GM23338 (cell line): ENCODE measurements at regions not wholly inside any gene's neighbourhood (a gene's known extent, or its start where the extent isn't known, plus 50 kb on each side); places are given as distances from the start of the nearest gene placed in this dataset.

ENCODE experiments used
- ATAC-seq: fragments of 200-7000 bp; cut with Tn5 transposase; 3 replicates; pipeline ENCODE4 v1.9.1; 2020
- DNase-seq: peaks from one replicate; pipeline ENCODE4 v3.0.0-alpha.2; 2015; ENCODE audit warnings: low spot score
- H2AFZ ChIP-seq: fragments of 200-600 bp; sonication (generic); 2 replicates; pipeline ENCODE4 v1.8.0; 2016; ENCODE audit warnings: antibody characterized with exemption, mild to moderate bottlenecking, moderate library complexity
- H3F3A ChIP-seq: fragments of 200-600 bp; sonication (generic); replicated peaks from 2 replicates; pipeline ENCODE4 v1.8.0; 2017; ENCODE audit warnings: antibody characterized with exemption, mixed run types, low read depth
- H3K27ac ChIP-seq: fragments of 200-600 bp; sonication (generic); 2 replicates; pipeline ENCODE4 v1.6.1; 2016; ENCODE audit warnings: low read depth
- H3K27me3 ChIP-seq: fragments of 200-600 bp; sonication (generic); 2 replicates; pipeline ENCODE4 v1.8.0; 2016; ENCODE audit warnings: mild to moderate bottlenecking, mixed run types, moderate library complexity; ENCODE audit not compliant: insufficient read depth
- H3K36me3 ChIP-seq: fragments of 200-600 bp; sonication (generic); 2 replicates; pipeline ENCODE4 v1.8.0; 2016; ENCODE audit warnings: mild to moderate bottlenecking; ENCODE audit not compliant: insufficient read depth
- H3K4me1 ChIP-seq: fragments of 200-600 bp; sonication (generic); 2 replicates; pipeline ENCODE4 v1.8.0; 2016; ENCODE audit warnings: mild to moderate bottlenecking, moderate library complexity; ENCODE audit not compliant: insufficient read depth
- H3K4me2 ChIP-seq: fragments of 200-600 bp; sonication (generic); 2 replicates; pipeline ENCODE4 v1.7.1; 2017; ENCODE audit warnings: mixed run types
- H3K4me3 ChIP-seq: fragments of 200-600 bp; sonication (generic); 2 replicates; pipeline ENCODE4 v1.6.1; 2016; ENCODE audit warnings: mixed run types
- H3K79me2 ChIP-seq: fragments of 200-600 bp; sonication (generic); replicated peaks from 2 replicates; pipeline ENCODE4 v1.8.0; 2017; ENCODE audit warnings: mild to moderate bottlenecking; ENCODE audit not compliant: insufficient read depth
- H3K9me2 ChIP-seq: fragments of 200-600 bp; sonication (generic); 2 replicates; pipeline ENCODE4 v1.8.0; 2017; ENCODE audit not compliant: insufficient read depth
- H4K20me1 ChIP-seq: fragments of 200-600 bp; sonication (generic); replicated peaks from 2 replicates; pipeline ENCODE4 v1.8.0; 2017; ENCODE audit warnings: mild to moderate bottlenecking; ENCODE audit not compliant: insufficient read depth
- H3K27ac Mint-ChIP-seq: 2 replicates; pipeline ENCODE4 v1.8.0; 2020; ENCODE audit warnings: inconsistent platforms, mild to moderate bottlenecking, moderate library complexity, mixed read lengths
- H3K27me3 Mint-ChIP-seq: 3 replicates; pipeline ENCODE4 v1.8.0; 2022; ENCODE audit warnings: low read depth, mild to moderate bottlenecking, moderate library complexity, mixed read lengths, inconsistent platforms; ENCODE audit not compliant: insufficient read depth, poor library complexity
- H3K36me3 Mint-ChIP-seq: 3 replicates; pipeline ENCODE4 v1.8.0; 2021; ENCODE audit warnings: low read depth, mild to moderate bottlenecking, inconsistent platforms, moderate library complexity, mixed read lengths
- H3K4me1 Mint-ChIP-seq: 3 replicates; pipeline ENCODE4 v1.8.0; 2020; ENCODE audit warnings: mild to moderate bottlenecking, inconsistent platforms, mixed read lengths
- H3K4me3 Mint-ChIP-seq: 3 replicates; pipeline ENCODE4 v1.8.0; 2021; ENCODE audit warnings: moderate library complexity, mild to moderate bottlenecking, inconsistent platforms, mixed read lengths
- H3K9me3 Mint-ChIP-seq: 3 replicates; pipeline ENCODE4 v1.8.0; 2020; ENCODE audit warnings: moderate library complexity, mild to moderate bottlenecking, inconsistent platforms, mixed read lengths
- CREB1 ChIP-seq: fragments of 250-450 bp; sonication (Bioruptor Pico); IDR thresholded peaks from 2 replicates; pipeline ENCODE4 v1.5.0; 2020; ENCODE audit warnings: low read depth, mild to moderate bottlenecking, moderate library complexity
- CTCF ChIP-seq, 2 experiments: fragments of 200-600 bp in 1 of 2; sonication (generic) in 1 of 2; conservative IDR thresholded peaks; 2 replicates each; pipeline versions ENCODE4 v1.5.1 to v1.6.1; 2016 to 2017; ENCODE audit warnings: antibody characterized with exemption in 2 of 2, low read depth in 2 of 2, mild to moderate bottlenecking in 2 of 2, moderate library complexity in 1 of 2
- ETS1 ChIP-seq: IDR thresholded peaks from 2 replicates; pipeline ENCODE4 v1.6.1; 2016; ENCODE audit warnings: antibody characterized with exemption
- EZH2 ChIP-seq: fragments of 200-600 bp; sonication (generic); IDR thresholded peaks from one replicate; pipeline ENCODE4 v1.8.0; 2017; ENCODE audit warnings: antibody characterized with exemption, mild to moderate bottlenecking, low read depth; ENCODE audit not compliant: unreplicated experiment
- EZH2phosphoT487 ChIP-seq: fragments of 200-600 bp; sonication (generic); IDR thresholded peaks from one replicate; pipeline ENCODE4 v1.8.1; 2018; ENCODE audit warnings: antibody characterized with exemption; ENCODE audit not compliant: unreplicated experiment
- JUNB ChIP-seq: IDR thresholded peaks from one replicate; pipeline ENCODE4 v1.6.1; 2016; ENCODE audit warnings: antibody characterized with exemption; ENCODE audit not compliant: unreplicated experiment
- NANOG ChIP-seq: IDR thresholded peaks from 2 replicates; pipeline ENCODE4 v1.6.1; 2016; ENCODE audit warnings: antibody characterized with exemption, borderline replicate concordance
- POLR2AphosphoS5 ChIP-seq: IDR thresholded peaks from 2 replicates; pipeline ENCODE4 v1.6.1; 2016; ENCODE audit warnings: antibody characterized with exemption, low read depth
- REST ChIP-seq: IDR thresholded peaks from one replicate; pipeline ENCODE4 v1.6.1; 2018; ENCODE audit warnings: antibody characterized with exemption; ENCODE audit not compliant: unreplicated experiment
- STAT1 ChIP-seq: IDR thresholded peaks from one replicate; pipeline ENCODE4 v1.6.1; 2016; ENCODE audit warnings: antibody characterized with exemption; ENCODE audit not compliant: unreplicated experiment
- ZNF114 ChIP-seq: fragments of 250-450 bp; sonication (Bioruptor Pico); IDR thresholded peaks from 2 replicates; pipeline ENCODE4 v1.5.0; 2020; ENCODE audit warnings: mild to moderate bottlenecking, moderate library complexity
- ZNF331 ChIP-seq: fragments of 250-450 bp; sonication (Bioruptor Pico); IDR thresholded peaks from 2 replicates; pipeline ENCODE4 v1.5.0; 2020; ENCODE audit warnings: low read depth, mild to moderate bottlenecking, moderate library complexity
- ZNF462 ChIP-seq: fragments of 250-450 bp; sonication (Bioruptor Pico); IDR thresholded peaks from 2 replicates; pipeline ENCODE4 v1.5.0; 2020; ENCODE audit warnings: mild to moderate bottlenecking, moderate library complexity

GRCh38 chr12:17342381-17342961 is 736.5 kb upstream of the LMO3 start:
- Histone ChIP-seq H2AFZ (peak overlapping the region; percentile 67; the same call in 1 of the 2 replicates), H3K4me3 (no peak overlapping the region), H3F3A (no peaks in the 10 kb centered on the region), H3K36me3 (no peaks in the 10 kb centered on the region), H3K4me2 (no peak overlapping the region), H3K9me2 (no peaks in the 10 kb centered on the region), H4K20me1 (no peaks in the 10 kb centered on the region), H3K79me2 (no peaks in the 10 kb centered on the region), H3K27ac (no peak overlapping the region), H3K27me3 (no peaks in the 10 kb centered on the region), H3K4me1 (peaks cover 15% of the 10 kb centered on the region)
- DNase-seq (peak; percentile 13), ATAC-seq (no peak)
- Mint-ChIP-seq H3K4me1 (peaks cover 20% of the 10 kb centered on the region), H3K9me3 (no peaks in the 10 kb centered on the region), H3K4me3 (no peak overlapping the region), H3K27ac (no peak overlapping the region), H3K27me3 (no peaks in the 10 kb centered on the region), H3K36me3 (no peaks in the 10 kb centered on the region)
- TF ChIP-seq ZNF331 (CRISPR knock-in tag) = no peak
- TF ChIP-seq POLR2AphosphoS5 = no peak
- TF ChIP-seq JUNB = no peak
- TF ChIP-seq EZH2 = no peak
- TF ChIP-seq ZNF114 = no peak
- TF ChIP-seq STAT1 = no peak
- no peak for TF ChIP-seq EZH2phosphoT487
- TF ChIP-seq ETS1 = no peak
- TF ChIP-seq REST = no peak
- no peak for TF ChIP-seq CREB1 (CRISPR knock-in tag)
- no peak for TF ChIP-seq NANOG
- no peak for TF ChIP-seq ZNF462 (CRISPR knock-in tag)
- TF ChIP-seq CTCF (conservative IDR thresholded peaks at IDR 0.05; ENCODE audit: low read depth in 2 of 2) = no peak
